Astrocyte of the hippocampus (primary cell): ENCODE measurements at regions not wholly inside any gene's neighbourhood (a gene's known extent, or its start where the extent isn't known, plus 50 kb on each side); places are given as distances from the start of the nearest gene placed in this dataset.
"Not testable (repeated sequence)": the region's sequence is repeated elsewhere in the genome, so short reads cannot be mapped to it uniquely, and the experiment has no call there.

ENCODE experiments used
- DNase-seq: peaks from one replicate; pipeline ENCODE4 v3.0.0; 2011; ENCODE audit warnings: low read depth, low spot score

DNA sequence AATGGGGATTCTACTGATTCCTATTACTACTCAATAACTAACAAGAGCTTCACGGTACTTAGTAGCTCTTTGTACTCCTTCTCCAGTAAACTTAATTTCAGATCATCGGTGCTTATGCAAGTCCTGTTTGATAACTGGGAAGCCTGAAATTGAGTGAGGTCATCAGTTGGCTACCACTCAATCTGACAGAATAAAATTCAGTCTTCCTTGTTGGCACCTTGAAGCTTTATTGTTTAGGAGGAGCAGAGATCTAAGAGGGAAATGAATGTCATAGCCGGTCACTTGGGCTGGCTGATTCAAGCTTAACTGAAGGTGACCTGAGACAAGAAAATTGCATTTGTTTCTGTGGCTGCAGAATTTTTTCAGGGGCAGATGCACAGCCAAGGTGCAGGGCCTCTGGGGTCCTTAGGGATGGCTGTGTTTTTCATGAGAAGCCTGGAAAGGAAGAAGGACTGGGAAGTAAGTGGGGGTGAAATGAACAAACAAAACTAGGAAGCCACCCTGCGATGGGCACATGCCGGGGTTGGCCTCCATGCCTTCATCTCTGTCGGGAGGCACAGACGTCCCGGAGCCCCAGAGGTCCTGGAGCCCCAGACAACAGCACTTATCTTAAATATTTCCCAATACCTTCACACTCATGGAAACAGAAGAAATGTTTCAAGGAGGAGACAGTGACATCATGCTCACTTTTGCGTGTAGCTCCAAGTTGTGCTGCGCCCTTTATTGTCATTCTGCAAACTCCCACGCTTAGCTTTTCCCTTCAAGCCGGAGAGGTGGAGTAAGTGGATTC lies 85.0 kb upstream of the KIF5B start:
- DNase-seq = no peak

GRCh38 chr10:32140403-32140802 lies 84.2 kb upstream of the KIF5B start:
- DNase-seq = no peak

GRCh38 chr10:32139223-32140073 lies 83.2 kb upstream of the KIF5B start:
- DNase-seq = peak; percentile 94

- DNase-seq = not testable (repeated sequence)
Measured at GRCh38 chr10:32136927-32137326, 80.7 kb upstream of the KIF5B start.

DNA sequence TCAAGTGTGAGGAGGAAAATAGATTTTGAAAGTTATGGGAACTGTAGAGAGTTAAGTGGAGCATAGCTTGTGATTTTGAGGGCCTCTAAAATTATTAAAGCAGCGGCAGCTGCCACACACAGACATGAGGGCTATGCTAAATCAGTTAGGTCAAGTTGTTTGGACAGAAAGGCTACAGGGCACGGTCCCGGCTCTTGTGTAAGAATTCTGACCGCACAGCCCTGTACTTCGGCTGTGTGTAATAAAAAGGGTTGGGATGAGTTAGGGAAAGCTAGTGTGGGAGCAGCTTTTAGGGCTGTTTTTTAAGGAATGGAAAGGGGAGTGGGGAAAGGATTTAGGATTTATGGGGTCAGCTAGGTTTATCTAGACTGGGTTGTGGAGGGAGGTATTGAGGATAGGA lies 79.6 kb upstream of the KIF5B start:
- not testable (repeated sequence) for DNase-seq

GRCh38 chr10:32132357-32132946 lies 76.2 kb upstream of the KIF5B start:
- no peak for DNase-seq

- no peak for DNase-seq
Measured at GRCh38 chr10:32131388-32131787, 75.2 kb upstream of the KIF5B start.

DNA sequence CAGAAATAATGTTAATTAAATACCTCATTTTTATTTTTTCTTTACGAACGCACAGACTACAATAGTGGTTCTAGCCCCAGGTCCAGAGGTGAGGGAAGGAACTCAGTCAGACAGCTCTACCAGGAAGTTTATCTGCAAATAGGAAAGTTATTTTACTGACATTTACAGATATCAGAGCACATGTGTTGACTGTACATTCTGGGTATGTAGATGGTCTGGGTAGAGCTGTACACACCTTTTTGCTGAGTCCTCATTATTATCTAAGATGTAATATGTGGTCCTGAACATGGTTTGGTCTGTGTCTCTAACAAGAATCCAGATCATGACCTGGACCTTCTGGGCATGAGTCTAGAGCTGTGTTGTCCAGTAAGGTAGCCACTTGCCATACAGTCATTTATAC lies 74.6 kb upstream of the KIF5B start:
- DNase-seq = no peak

- DNase-seq = no peak
Measured at GRCh38 chr10:32125023-32125422, 68.8 kb upstream of the KIF5B start.

GRCh38 chr10:32123021-32123420 lies 66.8 kb upstream of the KIF5B start:
- no peak for DNase-seq

GRCh38 chr10:32121648-32122047 lies 65.4 kb upstream of the KIF5B start:
- DNase-seq = no peak

DNA sequence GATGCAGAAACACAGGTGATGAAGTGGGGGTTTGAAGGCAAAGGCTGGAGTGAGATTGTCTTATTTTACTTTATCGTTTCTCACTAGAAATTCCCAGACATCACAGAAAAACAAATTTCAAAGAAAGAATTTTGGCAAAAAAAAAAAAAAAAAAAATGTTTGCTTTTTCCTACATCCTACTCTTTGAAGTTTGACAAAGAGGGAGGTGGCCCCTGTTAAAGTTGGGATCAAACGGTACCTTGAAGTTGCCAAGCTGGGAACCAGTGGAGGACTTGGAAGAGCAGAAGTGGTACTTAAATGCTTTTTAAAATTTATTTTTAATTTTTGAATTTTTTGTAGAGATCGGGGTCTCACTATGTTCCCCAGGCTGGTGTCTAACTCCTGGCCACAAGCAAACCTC lies 63.9 kb upstream of the KIF5B start:
- no peak for DNase-seq

DNA sequence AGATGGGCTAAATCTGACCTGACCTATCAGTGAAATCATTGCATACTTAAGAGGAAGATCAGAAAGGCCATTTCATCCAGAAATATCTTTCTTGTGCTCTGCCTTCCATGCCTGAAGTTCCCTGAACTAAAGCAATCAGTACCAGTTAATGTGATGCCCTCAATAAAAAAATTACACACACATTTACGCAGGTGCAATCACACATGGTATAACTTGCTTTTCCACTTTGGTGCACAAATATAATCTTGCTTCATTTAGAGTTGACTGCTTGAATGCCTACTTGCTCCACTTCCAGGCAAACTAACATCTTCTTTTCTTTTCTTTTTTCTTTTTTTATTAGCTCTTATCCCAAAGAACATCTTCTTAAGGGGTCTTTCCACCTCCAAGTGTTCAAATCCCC lies 58.3 kb upstream of the KIF5B start:
- DNase-seq = no peak

GRCh38 chr10:32112055-32112454 lies 55.8 kb upstream of the KIF5B start:
- DNase-seq = peak; percentile 85

DNA sequence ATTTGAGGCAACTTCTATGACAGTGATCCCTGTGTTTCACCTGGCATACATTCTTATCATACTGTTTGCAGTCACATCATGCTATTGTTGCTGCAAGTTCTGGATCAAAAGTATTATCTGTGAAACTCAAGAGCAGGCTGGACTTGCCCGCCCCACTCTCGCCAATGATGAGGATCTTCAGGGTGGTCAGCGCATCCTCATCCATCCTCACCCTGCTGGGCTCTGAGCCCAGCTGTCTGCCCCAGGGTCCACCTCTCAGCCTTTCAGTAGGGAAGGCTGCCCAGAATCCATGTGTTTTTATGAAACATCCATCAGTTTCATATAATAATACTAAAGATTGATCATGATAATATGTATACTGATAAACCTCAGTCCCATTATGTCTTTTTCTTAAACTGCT lies 55.4 kb upstream of the KIF5B start:
- DNase-seq = peak; percentile 7

DNA sequence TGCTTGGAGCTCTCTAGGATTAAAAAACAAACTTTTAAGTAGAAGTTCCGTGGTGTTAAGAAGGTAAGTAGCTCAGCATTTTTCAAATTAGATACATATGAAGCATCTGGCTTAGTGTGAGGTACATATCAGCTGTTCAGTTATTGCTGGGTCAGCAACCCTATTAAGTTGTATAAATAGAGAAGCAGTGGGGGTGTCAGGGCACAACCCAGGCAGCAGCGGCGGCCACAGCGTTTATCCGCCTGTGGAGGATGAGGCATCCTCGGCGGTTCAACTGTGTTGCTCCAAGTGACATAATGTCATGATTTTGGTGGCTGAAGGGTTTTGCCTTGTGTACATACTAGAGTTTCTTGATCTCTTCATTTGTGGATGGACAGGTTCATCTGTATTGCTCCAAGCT lies 54.6 kb upstream of the KIF5B start:
- no peak for DNase-seq

DNA sequence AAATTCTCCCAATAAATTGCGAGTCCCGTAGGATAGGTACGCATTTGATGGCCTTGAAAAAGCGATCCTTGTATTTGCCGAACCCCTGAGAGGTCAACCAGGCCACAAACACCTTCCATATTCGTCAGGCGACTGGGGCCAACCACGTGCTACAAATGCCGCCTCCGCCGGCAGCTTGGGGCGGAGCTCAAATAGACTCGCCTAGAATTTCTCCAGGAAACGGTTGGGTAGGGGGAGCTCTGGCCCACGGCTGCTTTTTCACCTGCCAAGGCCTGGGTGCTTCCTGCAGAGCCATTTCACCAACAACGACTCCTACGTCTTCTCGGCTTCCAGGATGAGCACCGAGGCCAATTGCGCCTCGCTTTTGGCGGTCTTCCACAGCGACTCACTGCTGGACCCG lies 53.4 kb upstream of the KIF5B start:
- DNase-seq = no peak
